H1 (cell line): ENCODE measurements at regions not wholly inside any gene's neighbourhood (a gene's known extent, or its start where the extent isn't known, plus 50 kb on each side); places are given as distances from the start of the nearest gene placed in this dataset.

Experiments
- CTCF ChIA-PET: fragments of 300-600 bp; sonication (Branson Sonifier 250); formaldehyde crosslinking; loops from one replicate; lab custom pipeline; 2021; ENCODE audit not compliant: partially characterized antibody; lab: Charles Lee
- POLR2A ChIA-PET: fragments of 300-600 bp; sonication (Branson Sonifier 250); formaldehyde crosslinking; loops from one replicate; lab custom pipeline; 2021; ENCODE audit warnings: inconsistent platforms; ENCODE audit not compliant: partially characterized antibody; lab: Charles Lee
- DNase-seq, 2 experiments: peaks; one replicate each; pipeline versions ENCODE4 v3.0.0 to v3.0.0-alpha.2; 2010 to 2022; ENCODE audit warnings: low spot score in 2 of 2, low read depth in 1 of 2, mixed read lengths in 1 of 2
- FAIRE-seq: peaks from 2 replicates; lab custom pipeline; 2011; peaks lifted over from hg19 to GRCh38; lab: Jason Lieb, UNC
- H2AFZ ChIP-seq: 2 replicates; pipeline ENCODE4 v1.8.1; 2012; ENCODE audit warnings: low read length, inconsistent platforms
- H2AK5ac ChIP-seq: 2 replicates; pipeline ENCODE4 v1.6.1; 2013; ENCODE audit warnings: low read depth, low read length
- H2BK120ac ChIP-seq: replicated peaks from 2 replicates; pipeline ENCODE3; 2013; ENCODE audit warnings: low read depth, low read length, inconsistent platforms
- H2BK12ac ChIP-seq: 2 replicates; pipeline ENCODE4 v1.6.1; 2013; ENCODE audit warnings: low read depth, low read length
- H2BK15ac ChIP-seq: 2 replicates; pipeline ENCODE4 v1.6.1; 2013; ENCODE audit warnings: low read length
- H2BK20ac ChIP-seq: 2 replicates; pipeline ENCODE4 v1.6.1; 2013; ENCODE audit warnings: low read length
- H2BK5ac ChIP-seq: 2 replicates; pipeline ENCODE4 v1.6.1; 2013; ENCODE audit warnings: low read depth, low read length
- H3K14ac ChIP-seq: 2 replicates; pipeline ENCODE4 v1.6.1; 2013; ENCODE audit warnings: inconsistent platforms; ENCODE audit not compliant: insufficient read length
- H3K18ac ChIP-seq: 2 replicates; pipeline ENCODE4 v1.6.1; 2013; ENCODE audit warnings: low read length; ENCODE audit errors: extremely low read depth
- H3K23ac ChIP-seq: 2 replicates; pipeline ENCODE4 v1.6.1; 2013; ENCODE audit warnings: inconsistent platforms; ENCODE audit not compliant: insufficient read length
- H3K23me2 ChIP-seq: 2 replicates; pipeline ENCODE4 v1.6.1; 2013; ENCODE audit warnings: low read depth, low read length
- H3K27ac ChIP-seq: 2 replicates; pipeline ENCODE4 v1.6.1; 2011; ENCODE audit warnings: low read depth, low read length, inconsistent platforms
- H3K27me3 ChIP-seq, 4 experiments: replicated peaks in 1 of 4; 1 replicate in 1 of 4; 2 replicates in 3 of 4; pipeline versions ENCODE4 v1.6.1 to v1.8.1; 2011 to 2013; ENCODE audit warnings: low read length in 3 of 4, mild to moderate bottlenecking in 3 of 4, inconsistent platforms in 2 of 4, mixed read lengths in 2 of 4, moderate library complexity in 1 of 4; ENCODE audit not compliant: control insufficient read depth in 3 of 4, insufficient read depth in 3 of 4; ENCODE audit errors: extremely low read depth in 1 of 4
- H3K36me3 ChIP-seq, 4 experiments: 2 replicates each; pipeline versions ENCODE4 v1.6.1 to v1.8.1; 2011 to 2013; ENCODE audit warnings: mild to moderate bottlenecking in 4 of 4, low read length in 3 of 4, moderate library complexity in 2 of 4, control low read depth in 1 of 4, inconsistent platforms in 1 of 4; ENCODE audit not compliant: insufficient read depth in 4 of 4, control insufficient read depth in 2 of 4
- H3K4ac ChIP-seq: replicated peaks from 2 replicates; pipeline ENCODE3; 2013; ENCODE audit warnings: low read length, low read depth, mixed read lengths, inconsistent platforms; ENCODE audit not compliant: insufficient read length
- H3K4me1 ChIP-seq, 4 experiments: replicated peaks in 1 of 4; 1 replicate in 1 of 4; 2 replicates in 3 of 4; pipeline versions ENCODE4 v1.6.1 to v1.8.1; 2011 to 2013; ENCODE audit warnings: low read length in 3 of 4, inconsistent platforms in 2 of 4, mixed read lengths in 1 of 4; ENCODE audit not compliant: insufficient read depth in 4 of 4, control insufficient read depth in 3 of 4
- H3K4me2 ChIP-seq, 2 experiments: 2 replicates each; pipeline versions ENCODE4 v1.6.1 to v1.8.1; 2011 to 2013; ENCODE audit warnings: low read depth in 2 of 2, low read length in 2 of 2, control low read depth in 1 of 2, inconsistent platforms in 1 of 2, mild to moderate bottlenecking in 1 of 2; ENCODE audit not compliant: insufficient read depth in 1 of 2
- H3K4me3 ChIP-seq, 4 experiments: fragments of 200-600, 300-600 bp in 1 of 4; sonication (generic), shearing (Covaris generic), sonication (Bioruptor Twin) in 1 of 4; 2 replicates each; pipeline versions ENCODE4 v1.5.1 to v1.8.1; 2011 to 2016; ENCODE audit warnings: low read length in 4 of 4, low read depth in 3 of 4, control low read depth in 2 of 4, inconsistent platforms in 2 of 4, mild to moderate bottlenecking in 2 of 4, mixed read lengths in 1 of 4, moderate library complexity in 1 of 4; ENCODE audit not compliant: insufficient read depth in 2 of 4; ENCODE audit errors: extremely low read depth in 1 of 4
- H3K56ac ChIP-seq: replicated peaks from 2 replicates; pipeline ENCODE3; 2013; ENCODE audit warnings: low read depth, mild to moderate bottlenecking, mixed read lengths, low read length, inconsistent platforms; ENCODE audit not compliant: insufficient read length
- H3K79me1 ChIP-seq: 2 replicates; pipeline ENCODE4 v1.6.1; 2013; ENCODE audit warnings: low read depth, low read length, control low read depth
- H3K79me2 ChIP-seq, 2 experiments: 2 replicates each; pipeline versions ENCODE4 v1.6.1 to v1.8.1; 2012 to 2013; ENCODE audit warnings: low read length in 2 of 2, mild to moderate bottlenecking in 2 of 2, inconsistent platforms in 1 of 2; ENCODE audit not compliant: insufficient read depth in 2 of 2, control insufficient read depth in 1 of 2
- H3K9ac ChIP-seq, 4 experiments: replicated peaks in 1 of 4; 1 replicate in 1 of 4; 2 replicates in 3 of 4; pipeline versions ENCODE4 v1.6.1 to v1.8.1; 2011 to 2013; ENCODE audit warnings: low read depth in 3 of 4, low read length in 3 of 4, control low read depth in 2 of 4, mild to moderate bottlenecking in 2 of 4, moderate library complexity in 2 of 4, inconsistent platforms in 1 of 4; ENCODE audit errors: extremely low read depth in 1 of 4
- H3K9me3 ChIP-seq, 2 experiments: 2 replicates each; pipeline versions ENCODE4 v1.6.1 to v1.8.1; 2012 to 2013; ENCODE audit warnings: mild to moderate bottlenecking in 2 of 2, moderate library complexity in 2 of 2, control low read depth in 1 of 2, inconsistent platforms in 1 of 2, low read depth in 1 of 2, low read length in 1 of 2, mixed read lengths in 1 of 2; ENCODE audit not compliant: insufficient read depth in 2 of 2
- H4K20me1 ChIP-seq, 2 experiments: replicated peaks in 1 of 2; 2 replicates each; pipeline versions ENCODE3 to v1.8.1; 2011 to 2013; ENCODE audit warnings: inconsistent platforms in 2 of 2, low read length in 2 of 2, mild to moderate bottlenecking in 1 of 2; ENCODE audit not compliant: insufficient read depth in 2 of 2, control insufficient read depth in 1 of 2
- H4K5ac ChIP-seq: 2 replicates; pipeline ENCODE4 v1.6.1; 2013; ENCODE audit warnings: low read length, low read depth, mixed read lengths, inconsistent platforms; ENCODE audit not compliant: insufficient read length
- H4K8ac ChIP-seq: 2 replicates; pipeline ENCODE4 v1.8.0; 2013; ENCODE audit warnings: mild to moderate bottlenecking, moderate library complexity, low read length, inconsistent platforms; ENCODE audit not compliant: insufficient read depth; ENCODE audit errors: extremely low read depth
- H4K91ac ChIP-seq: replicated peaks from 2 replicates; pipeline ENCODE3; 2013; ENCODE audit warnings: low read length, mixed read lengths, inconsistent platforms; ENCODE audit not compliant: insufficient read length
- ASH2L ChIP-seq: fragments of 200-600, 300-600 bp; sonication (generic); IDR thresholded peaks from one replicate; pipeline ENCODE4 v1.7.1; 2017; ENCODE audit warnings: low read length
- E2F6 ChIP-seq: IDR thresholded peaks from 2 replicates; pipeline ENCODE4 v1.6.1; 2012; ENCODE audit warnings: inconsistent platforms
- EZH2 ChIP-seq: fragments of 200-600 bp; sonication (generic); IDR thresholded peaks from 2 replicates; pipeline ENCODE4 v1.7.1; 2012; ENCODE audit warnings: low read depth, mild to moderate bottlenecking, moderate library complexity, low read length, inconsistent platforms; ENCODE audit not compliant: severe bottlenecking
- GABPA ChIP-seq: IDR thresholded peaks from 2 replicates; pipeline ENCODE4 v1.6.1; 2011; ENCODE audit warnings: mild to moderate bottlenecking, low read length, moderate library complexity, borderline replicate concordance; ENCODE audit not compliant: insufficient read depth
- GTF2F1 ChIP-seq: IDR thresholded peaks from 2 replicates; pipeline ENCODE4 v1.6.1; 2012; ENCODE audit warnings: low read depth, low read length, improper control_type of control experiment, borderline replicate concordance
- HDAC2 ChIP-seq, 2 experiments: fragments of 300-600 bp in 1 of 2; sonication (generic) in 1 of 2; IDR thresholded peaks; 2 replicates each; pipeline ENCODE4 v1.6.1; 2011 to 2012; ENCODE audit warnings: low read depth in 2 of 2, low read length in 2 of 2, mild to moderate bottlenecking in 2 of 2, moderate library complexity in 2 of 2, borderline replicate concordance in 1 of 2, inconsistent platforms in 1 of 2
- JUN ChIP-seq: IDR thresholded peaks from 2 replicates; pipeline ENCODE4 v1.6.1; 2011; ENCODE audit warnings: low read depth, mild to moderate bottlenecking, improper control_type of control experiment, low read length
- JUND ChIP-seq: IDR thresholded peaks from 2 replicates; pipeline ENCODE4 v1.6.1; 2011; ENCODE audit warnings: mild to moderate bottlenecking, improper control_type of control experiment, low read length
- POLR2A ChIP-seq, 2 experiments: IDR thresholded peaks; 1 replicate in 1 of 2; 2 replicates in 1 of 2; pipeline ENCODE4 v1.6.1; 2011; ENCODE audit warnings: low read depth in 2 of 2, low read length in 2 of 2, mild to moderate bottlenecking in 2 of 2; ENCODE audit errors: control extremely low read depth in 1 of 2
- RAD21 ChIP-seq, 2 experiments: IDR thresholded peaks in 1 of 2; conservative IDR thresholded peaks in 1 of 2; 2 replicates each; pipeline ENCODE4 v1.6.1; 2011; ENCODE audit warnings: low read depth in 2 of 2, low read length in 2 of 2, improper control_type of control experiment in 1 of 2, inconsistent platforms in 1 of 2, mild to moderate bottlenecking in 1 of 2, moderate library complexity in 1 of 2
- RFX5 ChIP-seq: IDR thresholded peaks from 2 replicates; pipeline ENCODE4 v1.6.1; 2011; ENCODE audit warnings: low read depth, low read length, improper control_type of control experiment, borderline replicate concordance
- SUZ12 ChIP-seq: fragments of 200-600 bp; sonication (generic); IDR thresholded peaks from 2 replicates; pipeline ENCODE4 v1.6.1; 2012; ENCODE audit warnings: mild to moderate bottlenecking, inconsistent platforms, low read length, moderate library complexity, mixed read lengths
- WGBS, 2 experiments: shearing (Covaris generic) in 1 of 2; methylation state at CpG; one replicate each; pipeline versions ENCODE4 v1.1.6 to v1.1.7; 2013 to 2015; ENCODE audit warnings: low lambda C conversion rate in 2 of 2, mixed read lengths in 2 of 2, inconsistent platforms in 1 of 2, low coverage in 1 of 2, missing lambda C conversion rate in 1 of 2; ENCODE audit not compliant: insufficient replicate concordance in 2 of 2, insufficient coverage in 1 of 2, insufficient read length in 1 of 2; ENCODE audit errors: extremely low coverage in 1 of 2, missing lambda C conversion rate in 1 of 2; 5-methylcytosine and 5-hydroxymethylcytosine counted together

GRCh38 chr5:74950836-74951515 is 84.8 kb upstream of the FAM169A start:
- Histone ChIP-seq H3K23me2 (no peaks in the 10 kb centered on the region; the same call in 1 of the 2 replicates), H2AFZ (no peak overlapping the region; the same call in 1 of the 2 replicates), H3K27me3 (no peaks in the 10 kb centered on the region), H3K9ac (no peak overlapping the region), H4K91ac (no peak overlapping the region), H3K79me2 (no peaks in the 10 kb centered on the region), H2BK12ac (no peak overlapping the region), H3K4ac (no peak overlapping the region), H2AK5ac (no peak overlapping the region), H3K79me1 (no peaks in the 10 kb centered on the region), H3K27ac (no peak overlapping the region), H3K36me3 (no peaks in the 10 kb centered on the region), H3K23ac (no peak overlapping the region), H2BK15ac (no peak overlapping the region), H3K9me3 (no peaks in the 10 kb centered on the region), H3K4me3 (no peak overlapping the region), H3K14ac (no peak overlapping the region), H3K4me1 (peaks cover 3 to 8% (median 5%) of the 10 kb centered on the region in 4 experiments; a peak in 5 of 7 replicates), H3K18ac (no peak overlapping the region), H4K20me1 (no peaks in the 10 kb centered on the region), H3K56ac (no peak overlapping the region), H2BK5ac (no peak overlapping the region), H4K5ac (no peak overlapping the region), H2BK120ac (no peak overlapping the region), H2BK20ac (no peak overlapping the region), H4K8ac (no peak overlapping the region), H3K4me2 (no peak overlapping the region)
- FAIRE-seq (no peak), DNase-seq (no peak)
- ChIA-PET CTCF (interaction anchor here (1.4 to 2.4 kb wide), 3 partner anchors 9 to 20 kb away, joined by 4 to 7 read pairs (median 6); no protein-coding TSS in a partner anchor), POLR2A (no interaction called here)
- 88% methylated on average over 1 of the region's 1 CpG; no CpG with 5 or more reads in 1 of the 2 experiments for WGBS, 2 experiments
- TF ChIP-seq SUZ12 (no peak), JUN (no peak), E2F6 (no peak), EZH2 (no peak), ASH2L (no peak), POLR2A (IDR thresholded peaks at IDR 0.05; ENCODE audit: control extremely low read depth in 1 of 2, low read depth in 2 of 2, low read length in 2 of 2) (no peak), RFX5 (no peak), JUND (no peak), GABPA (no peak), HDAC2 (IDR thresholded peaks at IDR 0.05; ENCODE audit: borderline replicate concordance in 1 of 2, low read depth in 2 of 2, low read length in 2 of 2) (no peak), GTF2F1 (no peak), RAD21 (IDR thresholded peaks at IDR 0.05 in 1 of 2, conservative IDR thresholded peaks at IDR 0.05 in 1 of 2; ENCODE audit: low read depth in 2 of 2, low read length in 2 of 2) (no peak)
